OCI-LY3 (cell line): ENCODE measurements at regions not wholly inside any gene's neighbourhood (a gene's known extent, or its start where the extent isn't known, plus 50 kb on each side); places are given as distances from the start of the nearest gene placed in this dataset.

ENCODE experiments used
- H2AFZ ChIP-seq: fragments of 200-600, 300-600 bp; shearing (Covaris generic); 2 replicates; pipeline ENCODE4 v1.6.0; 2014; ENCODE audit warnings: antibody characterized with exemption, low read depth, low read length
- H3K27ac ChIP-seq: fragments of 200-600, 300-600 bp; sonication (generic); 2 replicates; pipeline ENCODE4 v1.5.1; 2014; ENCODE audit warnings: mild to moderate bottlenecking, low read length, moderate library complexity, mixed read lengths
- H3K27me3 ChIP-seq: fragments of 200-600, 300-600 bp; sonication (generic); 2 replicates; pipeline ENCODE4 v1.6.1; 2014; ENCODE audit warnings: low read depth, low read length, mixed read lengths
- H3K36me3 ChIP-seq: fragments of 200-600, 300-600 bp; sonication (generic); replicated peaks from 2 replicates; pipeline ENCODE3; 2014; ENCODE audit warnings: low read depth, low read length, mixed read lengths
- H3K4me1 ChIP-seq: fragments of 300-600, 200-600 bp; sonication (generic); 2 replicates; pipeline ENCODE4 v1.6.1; 2014; ENCODE audit warnings: low read length, mixed read lengths
- H3K4me2 ChIP-seq: fragments of 200-600, 300-600 bp; sonication (generic); 2 replicates; pipeline ENCODE4 v1.6.1; 2014; ENCODE audit warnings: low read length, mixed read lengths
- H3K4me3 ChIP-seq: fragments of 300-600, 200-600 bp; sonication (generic); 2 replicates; pipeline ENCODE4 v1.5.1; 2014; ENCODE audit warnings: antibody characterized with exemption, mild to moderate bottlenecking, low read length, moderate library complexity
- H3K79me2 ChIP-seq: fragments of 300-600, 200-600 bp; shearing (Covaris generic); 2 replicates; pipeline ENCODE4 v1.6.1; 2014; ENCODE audit warnings: mild to moderate bottlenecking, low read length, mixed read lengths
- H3K9ac ChIP-seq: fragments of 300-600, 200-600 bp; shearing (Covaris generic); 2 replicates; pipeline ENCODE4 v1.6.0; 2014; ENCODE audit warnings: mild to moderate bottlenecking, low read length, moderate library complexity
- H3K9me3 ChIP-seq: fragments of 200-600, 300-600 bp; shearing (Covaris generic); 2 replicates; pipeline ENCODE4 v1.6.1; 2014; ENCODE audit warnings: low read length, mixed read lengths; ENCODE audit not compliant: insufficient read depth
- H4K20me1 ChIP-seq: fragments of 200-600, 300-600 bp; sonication (generic); 2 replicates; pipeline ENCODE4 v1.6.1; 2016; ENCODE audit warnings: low read length, mixed read lengths; ENCODE audit not compliant: insufficient read depth
- CTCF ChIP-seq: fragments of 200-600, 300-600 bp; sonication (generic); IDR thresholded peaks from 2 replicates; pipeline ENCODE4 v1.5.1; 2014; ENCODE audit warnings: antibody characterized with exemption, low read length, low read depth
- EZH2phosphoT487 ChIP-seq: fragments of 200-600 bp; shearing (Covaris generic); IDR thresholded peaks from 2 replicates; pipeline ENCODE4 v1.6.1; 2018; ENCODE audit warnings: antibody characterized with exemption, mixed run types, low read depth

- H3K4me1 ChIP-seq: peaks cover 20% of the 10 kb centered on the region
- H3K27me3 ChIP-seq: peaks cover 28% of the 10 kb centered on the region
- H2AFZ ChIP-seq: no peak overlapping the region
- H3K9me3 ChIP-seq: no peaks in the 10 kb centered on the region
- no peak overlapping the region for H3K27ac ChIP-seq
- no peak overlapping the region for H3K9ac ChIP-seq
- no peak overlapping the region for H3K4me2 ChIP-seq
- H3K4me3 ChIP-seq: no peak overlapping the region
- H4K20me1 ChIP-seq: no peaks in the 10 kb centered on the region
- H3K79me2 ChIP-seq: no peaks in the 10 kb centered on the region
- no peak for TF ChIP-seq CTCF
- TF ChIP-seq EZH2phosphoT487: no peak
- no peaks in the 10 kb centered on the region for H3K36me3 ChIP-seq
Observed at GRCh38 chr6:6715465-6715864, 126.9 kb downstream of the LY86 start.

- H3K27ac ChIP-seq: no peak overlapping the region
Observed at GRCh38 chr6:6716998-6717763, 128.7 kb downstream of the LY86 start.

GRCh38 chr6:6717953-6718352 is 129.4 kb downstream of the LY86 start:
- Histone ChIP-seq H3K27me3 (peaks cover 7% of the 10 kb centered on the region; the same call in 1 of the 2 replicates), H3K9me3 (no peaks in the 10 kb centered on the region), H3K4me3 (no peak overlapping the region), H4K20me1 (no peaks in the 10 kb centered on the region), H3K36me3 (no peaks in the 10 kb centered on the region), H2AFZ (no peak overlapping the region), H3K4me2 (no peak overlapping the region), H3K27ac (no peak overlapping the region), H3K9ac (no peak overlapping the region), H3K79me2 (no peaks in the 10 kb centered on the region), H3K4me1 (peaks cover 4% of the 10 kb centered on the region)
- no peak for TF ChIP-seq EZH2phosphoT487
- no peak for TF ChIP-seq CTCF

More at GRCh38 chr6:6716998-6717763, 128.7 kb downstream of the LY86 start:
- Histone ChIP-seq H3K4me2 (no peak overlapping the region), H3K27me3 (peaks cover 14% of the 10 kb centered on the region), H3K79me2 (no peaks in the 10 kb centered on the region), H2AFZ (no peak overlapping the region), H3K4me3 (no peak overlapping the region), H3K36me3 (no peaks in the 10 kb centered on the region), H4K20me1 (no peaks in the 10 kb centered on the region), H3K9ac (no peak overlapping the region), H3K4me1 (peaks cover 11% of the 10 kb centered on the region), H3K9me3 (no peaks in the 10 kb centered on the region)
- no peak for TF ChIP-seq CTCF
- no peak for TF ChIP-seq EZH2phosphoT487

GRCh38 chr6:6721606-6722005 is 133.1 kb downstream of the LY86 start:
- Histone ChIP-seq H3K27me3 (peaks cover 4% of the 10 kb centered on the region; the same call in 1 of the 2 replicates), H3K4me2 (no peak overlapping the region), H3K9ac (no peak overlapping the region), H3K27ac (no peak overlapping the region), H3K79me2 (no peaks in the 10 kb centered on the region), H2AFZ (no peak overlapping the region), H3K36me3 (no peaks in the 10 kb centered on the region), H3K4me1 (peaks cover 4% of the 10 kb centered on the region; the same call in 1 of the 2 replicates), H3K4me3 (no peak overlapping the region), H4K20me1 (no peaks in the 10 kb centered on the region), H3K9me3 (no peaks in the 10 kb centered on the region)
- TF ChIP-seq EZH2phosphoT487 (no peak), CTCF (no peak)
